ENCODE measurements at regions not wholly inside any gene's neighbourhood (a gene's known extent, or its start where the extent isn't known, plus 50 kb on each side); places are given as distances from the start of the nearest gene placed in this dataset.

- DNase-seq (ENCODE audit: low spot score in 2 of 2), result no peak
- Histone ChIP-seq H3K4me3 (no peak overlapping the region), H3K36me3 (no peaks in the 10 kb centered on the region), H3K27ac (no peak overlapping the region), H3K4me1 (no peaks in the 10 kb centered on the region), H3K27me3 (no peaks in the 10 kb centered on the region), H3K9me3 (peaks cover 0 to 18% (median 4%) of the 10 kb centered on the region in 4 donors)
- WGBS, 2 donors, result 43 to 49% methylated on average over 1 of the region's 1 CpG
- TF ChIP-seq POLR2A (IDR thresholded peaks at IDR 0.05) (no peak), CTCF (IDR thresholded peaks at IDR 0.05) (no peak), EP300 (IDR thresholded peaks at IDR 0.05) (no peak)
Observed at GRCh38 chr6:23137611-23138010, 568.2 kb downstream of the HDGFL1 start.

- no peak for DNase-seq (ENCODE audit: low spot score in 2 of 2)
- H3K4me1 ChIP-seq, result no peaks in the 10 kb centered on the region
- no peak for TF ChIP-seq POLR2A (IDR thresholded peaks at IDR 0.05)
- TF ChIP-seq EP300 (IDR thresholded peaks at IDR 0.05), result no peak
- TF ChIP-seq CTCF (IDR thresholded peaks at IDR 0.05), result no peak
- H3K36me3 ChIP-seq, result no peaks in the 10 kb centered on the region
- H3K4me3 ChIP-seq, result no peak overlapping the region
- H3K27ac ChIP-seq, result no peak overlapping the region
- peaks cover 0 to 13% (median 2%) of the 10 kb centered on the region in 4 donors for H3K9me3 ChIP-seq
- H3K27me3 ChIP-seq, result no peaks in the 10 kb centered on the region
Observed at GRCh38 chr6:23140871-23141270, 571.5 kb downstream of the HDGFL1 start.

- no peaks in the 10 kb centered on the region for H3K9me3 ChIP-seq
- no peaks in the 10 kb centered on the region for H3K36me3 ChIP-seq
- no peak for DNase-seq (ENCODE audit: low spot score in 2 of 2)
- no peak for TF ChIP-seq EP300 (IDR thresholded peaks at IDR 0.05)
- no peak for TF ChIP-seq CTCF (IDR thresholded peaks at IDR 0.05)
- TF ChIP-seq POLR2A (IDR thresholded peaks at IDR 0.05), result no peak
- H3K27ac ChIP-seq, result no peak overlapping the region
- H3K27me3 ChIP-seq, result no peaks in the 10 kb centered on the region
- no peak overlapping the region for H3K4me3 ChIP-seq
- WGBS, 2 donors, result 51 to 60% methylated on average over 2 of the region's 2 CpGs
- H3K4me1 ChIP-seq, result no peaks in the 10 kb centered on the region
Observed at GRCh38 chr6:23145781-23146180, 576.4 kb downstream of the HDGFL1 start.

GRCh38 chr6:23154159-23154558 lies 584.8 kb downstream of the HDGFL1 start:
- DNase-seq (ENCODE audit: low spot score in 2 of 2), result no peak
- Histone ChIP-seq H3K27ac (no peak overlapping the region), H3K9me3 (no peaks in the 10 kb centered on the region), H3K4me1 (no peaks in the 10 kb centered on the region), H3K27me3 (no peaks in the 10 kb centered on the region), H3K4me3 (no peak overlapping the region), H3K36me3 (no peaks in the 10 kb centered on the region)
- TF ChIP-seq POLR2A (IDR thresholded peaks at IDR 0.05) (no peak), CTCF (IDR thresholded peaks at IDR 0.05) (no peak), EP300 (IDR thresholded peaks at IDR 0.05) (no peak)

- H3K27me3 ChIP-seq, result no peaks in the 10 kb centered on the region
- no peak for DNase-seq (ENCODE audit: low spot score in 2 of 2)
- no peak overlapping the region for H3K4me3 ChIP-seq
- WGBS, 2 donors, result 26 to 29% methylated on average over 1 of the region's 1 CpG
- no peak overlapping the region for H3K27ac ChIP-seq
- no peak for TF ChIP-seq CTCF (IDR thresholded peaks at IDR 0.05)
- no peak for TF ChIP-seq EP300 (IDR thresholded peaks at IDR 0.05)
- no peak for TF ChIP-seq POLR2A (IDR thresholded peaks at IDR 0.05)
- H3K9me3 ChIP-seq, result peaks cover 0 to 6% (median 0%) of the 10 kb centered on the region in 4 donors
- no peaks in the 10 kb centered on the region for H3K36me3 ChIP-seq
- no peaks in the 10 kb centered on the region for H3K4me1 ChIP-seq
Observed at GRCh38 chr6:23170049-23170448, 600.7 kb downstream of the HDGFL1 start.

Data from tibial nerve (tissue), 4 donors.